Endothelial cell of umbilical vein (primary cell): ENCODE measurements at regions not wholly inside any gene's neighbourhood (a gene's known extent, or its start where the extent isn't known, plus 50 kb on each side); places are given as distances from the start of the nearest gene placed in this dataset.

Source experiments
- BruUV-seq: library from RNA; stranded (reverse); fragments of 400-500 nt; replicated peaks from 2 replicates; lab custom pipeline; 2021; lab: Mats Ljungman, UMichigan
- CTCF ChIA-PET: fragments of 300-600, 350-600 bp; sonication (Branson Sonifier 250); formaldehyde crosslinking; loops from one replicate; lab custom pipeline; 2021; ENCODE audit warnings: antibody characterized with exemption, inconsistent platforms; lab: Charles Lee
- POLR2A ChIA-PET: fragments of 300-600, 350-600 bp; sonication (Branson Sonifier 250); formaldehyde crosslinking; loops from one replicate; lab custom pipeline; 2021; ENCODE audit warnings: antibody characterized with exemption, inconsistent platforms; lab: Charles Lee
- DNase-seq: peaks from one replicate; pipeline ENCODE4 v3.0.0-alpha.2; 2011; ENCODE audit warnings: low read depth, low spot score
- FAIRE-seq: peaks from 2 replicates; lab custom pipeline; 2011; peaks lifted over from hg19 to GRCh38; lab: Jason Lieb, UNC
- H2AFZ ChIP-seq: 2 replicates; pipeline ENCODE4 v1.6.0; 2012; ENCODE audit warnings: low read depth, low read length, control low read depth, inconsistent platforms
- H3K27ac ChIP-seq: 2 replicates; pipeline ENCODE4 v1.5.1; 2011; ENCODE audit warnings: low read depth, mild to moderate bottlenecking, control low read depth, low read length, moderate library complexity; ENCODE audit not compliant: insufficient read depth
- H3K27me3 ChIP-seq, 2 experiments: 2 replicates each; pipeline versions ENCODE4 v1.6.0 to v1.6.1; 2011; ENCODE audit warnings: low read length in 2 of 2, mixed read lengths in 1 of 2; ENCODE audit not compliant: control insufficient read depth in 2 of 2, insufficient read depth in 2 of 2
- H3K36me3 ChIP-seq, 2 experiments: 2 replicates in 1 of 2; 3 replicates in 1 of 2; pipeline ENCODE4 v1.5.1; 2011; ENCODE audit warnings: low read length in 2 of 2, mild to moderate bottlenecking in 1 of 2, moderate library complexity in 1 of 2; ENCODE audit not compliant: control insufficient read depth in 2 of 2, insufficient read depth in 2 of 2; ENCODE audit errors: extremely low read depth in 1 of 2
- H3K4me1 ChIP-seq: 3 replicates; pipeline ENCODE4 v1.5.1; 2011; ENCODE audit warnings: mild to moderate bottlenecking, low read length; ENCODE audit not compliant: control insufficient read depth, insufficient read depth; ENCODE audit errors: extremely low read depth
- H3K4me2 ChIP-seq: 2 replicates; pipeline ENCODE4 v1.6.1; 2011; ENCODE audit warnings: low read length, control low read depth, mixed read lengths; ENCODE audit not compliant: insufficient read depth
- H3K4me3 ChIP-seq, 3 experiments: fragments of 200-600 bp in 1 of 3; sonication (generic), shearing (Covaris generic) in 1 of 3; replicated peaks in 1 of 3; 2 replicates each; pipeline ENCODE4 v1.5.1; 2011 to 2016; ENCODE audit warnings: control low read depth in 3 of 3, low read length in 3 of 3, mild to moderate bottlenecking in 2 of 3, inconsistent platforms in 1 of 3, low read depth in 1 of 3, moderate library complexity in 1 of 3; ENCODE audit not compliant: insufficient read depth in 1 of 3
- H3K79me2 ChIP-seq: 2 replicates; pipeline ENCODE4 v1.6.0; 2012; ENCODE audit warnings: low read length, inconsistent platforms; ENCODE audit not compliant: control insufficient read depth, insufficient read depth
- H3K9ac ChIP-seq: replicated peaks from 2 replicates; pipeline ENCODE3; 2011; ENCODE audit warnings: low read length, control low read depth; ENCODE audit not compliant: insufficient read depth; ENCODE audit errors: extremely low read depth
- H3K9me1 ChIP-seq: replicated peaks from 3 replicates; pipeline ENCODE4 v1.6.0; 2011; ENCODE audit warnings: mild to moderate bottlenecking, low read length; ENCODE audit not compliant: control insufficient read depth, insufficient read depth; ENCODE audit errors: extremely low read depth
- H3K9me3 ChIP-seq: replicated peaks from 2 replicates; pipeline ENCODE4 v1.5.1; 2012; ENCODE audit warnings: low read length, inconsistent platforms; ENCODE audit not compliant: control insufficient read depth, insufficient read depth
- H4K20me1 ChIP-seq: replicated peaks from 2 replicates; pipeline ENCODE3; 2011; ENCODE audit warnings: mild to moderate bottlenecking, low read length; ENCODE audit not compliant: control insufficient read depth, insufficient read depth; ENCODE audit errors: extremely low read depth
- CTCF ChIP-seq, 2 donors: IDR thresholded peaks; 1 replicate in 1 of 2; 2 replicates in 1 of 2; pipeline ENCODE4 v1.5.1; 2011; ENCODE audit warnings: low read length in 2 of 2, mild to moderate bottlenecking in 2 of 2, moderate library complexity in 2 of 2, control low read depth in 1 of 2, inconsistent platforms in 1 of 2, low read depth in 1 of 2; ENCODE audit not compliant: insufficient read depth in 1 of 2; ENCODE audit errors: extremely low read depth in 1 of 2
- EZH2 ChIP-seq: IDR thresholded peaks from 2 replicates; pipeline ENCODE4 v1.6.1; 2012; ENCODE audit warnings: borderline replicate concordance, low read depth, mild to moderate bottlenecking, moderate library complexity, low read length, inconsistent platforms; ENCODE audit not compliant: severe bottlenecking
- FOS ChIP-seq: IDR thresholded peaks from 2 replicates; pipeline ENCODE4 v1.6.1; 2011; ENCODE audit warnings: mild to moderate bottlenecking, low read length, moderate library complexity, borderline replicate concordance; ENCODE audit not compliant: insufficient read depth
- GATA2 ChIP-seq: IDR thresholded peaks from 2 replicates; pipeline ENCODE4 v1.7.0; 2011; ENCODE audit warnings: low read depth, mild to moderate bottlenecking, moderate library complexity, mixed read lengths, low read length; ENCODE audit not compliant: insufficient read length, insufficient read depth
- JUN ChIP-seq: IDR thresholded peaks from 2 replicates; pipeline ENCODE4 v1.6.1; 2011; ENCODE audit warnings: borderline replicate concordance, low read depth; ENCODE audit not compliant: insufficient read length, insufficient read depth
- MYC ChIP-seq: IDR thresholded peaks from one replicate; pipeline ENCODE4 v1.6.1; 2011; ENCODE audit warnings: mild to moderate bottlenecking, low read depth, low read length
- POLR2A ChIP-seq: IDR thresholded peaks from 2 replicates; pipeline ENCODE4 v1.6.1; 2012; ENCODE audit warnings: low read depth, mild to moderate bottlenecking, control low read depth, low read length
- POLR2AphosphoS5 ChIP-seq: IDR thresholded peaks from 2 replicates; pipeline ENCODE4 v1.6.1; 2012; ENCODE audit warnings: low read depth, mild to moderate bottlenecking, control low read depth, low read length, moderate library complexity; ENCODE audit not compliant: insufficient read depth
- dilution Hi-C: fragments of 300-500 bp; cut with MboI; formaldehyde crosslinking; loops from one replicate; pipeline ENCODE4 v1.15.0; 2019; ENCODE audit warnings: low sequenced_read_pairs; ENCODE audit not compliant: extremely low pct_ligation_motif_present
- intact Hi-C: fragments of 100-400 bp; cut with micrococcal nuclease; formaldehyde crosslinking; loops from one replicate; pipeline ENCODE4 v1.10.0; 2022
- TF ChIP-seq, protein P1 (sequence below): IDR thresholded peaks from 2 replicates; pipeline ENCODE4 v1.6.1; 2011; ENCODE audit not compliant: insufficient read depth, insufficient read length

GRCh38 chr3:157652366-157652765 is 149.2 kb upstream of the VEPH1 start:
- Histone ChIP-seq H4K20me1 (no peaks in the 10 kb centered on the region), H3K79me2 (no peaks in the 10 kb centered on the region), H3K4me2 (no peak overlapping the region), H3K9ac (no peak overlapping the region), H3K4me3 (no peak overlapping the region), H3K4me1 (no peaks in the 10 kb centered on the region), H3K36me3 (no peaks in the 10 kb centered on the region), H2AFZ (no peak overlapping the region), H3K27me3 (peaks cover 0 to 1% of the 10 kb centered on the region in 2 experiments), H3K9me3 (no peaks in the 10 kb centered on the region), H3K27ac (no peak overlapping the region), H3K9me1 (no peaks in the 10 kb centered on the region)
- TF ChIP-seq FOS (no peak), POLR2AphosphoS5 (no peak), MYC (no peak), JUN (no peak), POLR2A (no peak), CTCF (IDR thresholded peaks at IDR 0.05; ENCODE audit: extremely low read depth in 1 of 2, insufficient read depth in 1 of 2, low read depth in 1 of 2, low read length in 2 of 2) (no peak)
- TF ChIP-seq, protein P1, sequence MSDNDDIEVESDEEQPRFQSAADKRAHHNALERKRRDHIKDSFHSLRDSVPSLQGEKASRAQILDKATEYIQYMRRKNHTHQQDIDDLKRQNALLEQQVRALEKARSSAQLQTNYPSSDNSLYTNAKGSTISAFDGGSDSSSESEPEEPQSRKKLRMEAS = no peak
- intact Hi-C loops (no loop called here), dilution Hi-C loops (no loop called here)
- DNase-seq = no peak
- no TSS peak for BruUV-seq
- FAIRE-seq = no peak
- ChIA-PET CTCF (no interaction called here), POLR2A (no interaction called here)

- no peaks in the 10 kb centered on the region for H3K9me3 ChIP-seq
- intact Hi-C loops (no loop called here), dilution Hi-C loops (no loop called here)
- ChIA-PET POLR2A (no interaction called here), CTCF (no interaction called here)
- no peak overlapping the region for H3K9ac ChIP-seq
- no peaks in the 10 kb centered on the region for H3K27me3 ChIP-seq
- TF ChIP-seq GATA2 = no peak
- TF ChIP-seq EZH2 = no peak
- TF ChIP-seq MYC = no peak
- no peak for TF ChIP-seq FOS
- TF ChIP-seq POLR2A = no peak
- no peak for TF ChIP-seq JUN
- TF ChIP-seq CTCF (IDR thresholded peaks at IDR 0.05; ENCODE audit: extremely low read depth in 1 of 2, insufficient read depth in 1 of 2, low read depth in 1 of 2, low read length in 2 of 2) = no peak
- no peaks in the 10 kb centered on the region for H3K79me2 ChIP-seq
- no peaks in the 10 kb centered on the region for H3K4me1 ChIP-seq
- FAIRE-seq = no peak
- H3K27ac ChIP-seq = no peak overlapping the region
- H3K36me3 ChIP-seq = no peaks in the 10 kb centered on the region
- H3K4me3 ChIP-seq = no peak overlapping the region
- no peaks in the 10 kb centered on the region for H3K9me1 ChIP-seq
- H4K20me1 ChIP-seq = no peaks in the 10 kb centered on the region
- H3K4me2 ChIP-seq = no peak overlapping the region
- no TSS peak for BruUV-seq
- H2AFZ ChIP-seq = no peak overlapping the region
- DNase-seq = no peak
Observed at GRCh38 chr3:157650699-157651098, 147.5 kb upstream of the VEPH1 start.
